RPMI7951 (cell line): ENCODE measurements at regions not wholly inside any gene's neighbourhood (a gene's known extent, or its start where the extent isn't known, plus 50 kb on each side); places are given as distances from the start of the nearest gene placed in this dataset.
"Not testable (repeated sequence)": the region's sequence is repeated elsewhere in the genome, so short reads cannot be mapped to it uniquely, and the experiment has no call there.

Experiments
- DNase-seq: peaks from one replicate; pipeline ENCODE4 v3.0.0-alpha.2; 2012; ENCODE audit warnings: low read depth

DNA sequence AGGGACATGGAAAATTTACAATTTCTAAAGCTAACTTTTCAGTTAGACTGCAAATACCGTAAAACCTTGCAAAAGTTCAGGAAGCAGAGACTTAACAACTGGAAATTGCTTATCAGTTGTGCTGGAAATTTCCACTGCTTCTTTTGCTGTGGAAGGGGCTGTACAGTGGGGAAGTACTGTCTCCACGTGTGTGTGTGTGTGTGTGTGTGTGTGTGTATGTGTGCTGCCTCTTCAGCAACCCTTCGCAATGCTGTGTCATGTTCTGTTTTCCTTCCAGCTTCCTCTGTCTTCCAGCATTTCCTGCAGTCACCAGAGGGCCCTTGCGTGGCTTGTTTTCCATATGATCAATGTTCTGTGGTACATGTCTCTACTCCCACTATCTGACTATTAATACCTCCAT lies 87.5 kb upstream of the RANBP3L start:
- peak; percentile 71 for DNase-seq

DNA sequence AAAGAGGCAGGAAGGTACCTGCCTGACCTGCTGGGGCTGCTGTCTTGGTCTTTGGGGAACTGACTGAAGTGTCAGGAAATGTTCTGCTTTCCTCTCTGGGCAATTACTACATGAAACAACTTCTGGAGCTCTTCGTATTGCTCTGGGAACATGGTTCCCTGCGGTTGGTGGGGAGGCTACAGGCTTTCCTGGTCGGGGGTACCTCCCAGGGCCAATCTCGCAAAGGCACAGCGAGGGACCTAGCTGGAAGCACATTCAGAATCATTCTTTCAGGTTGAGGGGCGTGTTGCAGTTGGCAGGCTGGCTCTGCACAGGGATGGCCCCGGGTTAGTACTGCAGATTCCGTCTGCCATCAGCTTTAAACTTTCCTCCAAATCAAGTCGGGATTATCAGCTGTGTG lies 88.9 kb upstream of the RANBP3L start:
- no peak for DNase-seq

DNA sequence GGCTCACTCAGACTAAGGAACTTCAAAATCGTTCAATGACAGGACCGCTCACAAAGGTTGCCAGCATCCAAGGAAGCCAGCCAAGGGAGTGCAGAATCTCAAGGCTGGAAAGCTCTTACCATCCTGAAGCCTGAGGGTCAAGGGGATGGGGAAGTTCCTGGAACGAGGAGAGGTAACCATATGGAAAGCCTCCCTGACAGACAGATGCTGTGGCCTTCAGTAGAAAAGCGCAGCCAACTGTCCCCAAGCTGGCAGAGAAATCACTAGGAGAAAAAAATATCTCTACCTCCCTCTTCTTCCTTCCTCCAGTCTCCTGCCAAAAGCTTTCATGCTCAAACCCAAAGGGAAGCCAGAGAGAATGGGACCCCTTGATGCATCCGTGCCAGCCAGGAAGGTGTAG lies 90.5 kb upstream of the RANBP3L start:
- no peak for DNase-seq

DNA sequence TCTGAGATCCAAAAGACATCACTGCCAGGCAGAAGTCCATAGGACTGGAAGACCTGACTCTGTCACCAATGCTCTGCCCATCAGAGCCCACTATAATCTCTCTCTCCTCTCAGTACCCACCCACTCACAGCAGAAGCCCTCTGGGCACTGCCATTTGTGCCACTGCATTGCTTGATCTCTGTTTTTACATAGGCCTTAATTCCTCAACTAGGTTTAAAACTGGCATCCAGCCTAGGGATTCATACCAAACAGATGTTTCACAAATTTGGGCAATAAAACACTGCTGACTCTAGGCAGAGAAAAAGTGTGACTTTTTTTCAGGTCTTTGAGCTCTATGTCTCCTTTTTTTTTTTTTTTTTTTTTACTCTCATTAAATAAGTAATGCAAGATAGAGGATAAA lies 91.1 kb upstream of the RANBP3L start:
- peak; percentile 86 for DNase-seq

DNA sequence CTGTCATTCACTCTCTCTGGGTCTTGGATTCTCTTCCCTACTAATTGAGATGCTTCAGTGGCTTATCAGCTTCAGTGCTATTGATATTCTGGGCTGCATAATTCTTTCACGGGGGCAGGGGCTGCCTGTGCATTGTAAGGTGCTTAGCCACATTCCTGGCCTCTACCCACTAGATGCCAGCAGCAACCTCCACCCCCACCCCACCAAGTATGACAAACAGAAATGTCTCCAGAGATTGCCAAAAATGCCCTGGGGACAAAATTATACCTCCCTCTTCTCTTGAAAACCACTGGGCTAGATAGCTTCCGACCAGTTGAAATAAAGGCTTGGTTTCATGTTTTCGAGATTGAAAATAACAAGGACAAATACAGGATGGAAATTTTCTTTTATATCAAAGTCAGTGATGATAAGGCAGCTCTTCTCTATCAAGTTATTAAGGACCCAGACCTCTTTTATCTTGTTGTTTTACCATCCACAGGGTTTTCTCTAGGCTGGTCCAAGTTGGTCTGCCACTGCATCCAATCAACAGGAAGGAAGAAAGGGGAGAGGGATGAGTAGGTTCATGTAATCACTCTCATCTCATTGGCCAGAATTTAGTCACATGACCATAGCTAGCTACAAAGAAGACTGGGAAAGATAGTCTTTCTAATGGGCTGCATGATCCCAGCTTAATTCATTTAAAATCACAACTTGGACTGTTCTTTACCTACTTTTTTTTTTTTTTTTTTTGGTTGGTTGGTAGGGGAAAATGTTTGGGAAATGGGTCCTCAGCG lies 92.1 kb upstream of the RANBP3L start:
- DNase-seq, result peak; percentile 79

DNA sequence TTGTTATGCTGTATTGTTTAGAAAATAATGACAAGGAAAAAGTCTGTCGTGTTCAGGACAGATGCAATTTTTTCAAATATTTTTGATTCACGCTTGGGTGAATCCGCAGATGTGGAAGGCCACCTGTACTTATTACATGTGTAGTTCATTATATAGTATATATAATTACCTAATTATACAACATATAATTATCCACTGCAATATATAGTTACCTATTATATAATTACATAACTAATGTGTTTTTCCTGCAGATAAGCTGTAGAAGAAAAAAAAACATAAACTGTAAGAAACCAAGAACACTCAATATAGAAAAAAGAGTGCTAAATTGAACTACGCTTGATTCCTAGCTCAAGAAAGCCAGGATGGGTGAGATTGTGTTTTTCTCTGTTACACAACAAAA lies 93.6 kb upstream of the RANBP3L start:
- DNase-seq, result no peak

DNA sequence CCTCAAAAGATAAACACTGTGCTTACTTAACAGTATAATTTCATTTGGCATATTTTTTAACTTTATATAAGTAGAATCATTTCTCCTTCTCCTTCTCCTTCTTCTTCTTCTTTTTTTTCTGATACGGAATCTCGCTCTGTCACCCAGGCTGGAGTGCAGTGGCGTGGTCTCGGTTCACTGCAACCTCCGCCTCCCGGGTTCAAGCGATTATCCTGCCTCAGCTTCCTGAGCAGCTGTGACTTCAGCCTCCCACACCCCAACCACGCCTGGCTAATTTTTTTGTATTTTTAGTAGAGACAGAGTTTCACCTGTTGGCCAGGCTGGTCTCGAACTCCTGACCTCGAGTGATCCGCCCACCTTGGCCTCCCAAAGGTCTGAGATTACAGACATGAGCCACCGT lies 94.2 kb upstream of the RANBP3L start:
- not testable (repeated sequence) for DNase-seq

DNA sequence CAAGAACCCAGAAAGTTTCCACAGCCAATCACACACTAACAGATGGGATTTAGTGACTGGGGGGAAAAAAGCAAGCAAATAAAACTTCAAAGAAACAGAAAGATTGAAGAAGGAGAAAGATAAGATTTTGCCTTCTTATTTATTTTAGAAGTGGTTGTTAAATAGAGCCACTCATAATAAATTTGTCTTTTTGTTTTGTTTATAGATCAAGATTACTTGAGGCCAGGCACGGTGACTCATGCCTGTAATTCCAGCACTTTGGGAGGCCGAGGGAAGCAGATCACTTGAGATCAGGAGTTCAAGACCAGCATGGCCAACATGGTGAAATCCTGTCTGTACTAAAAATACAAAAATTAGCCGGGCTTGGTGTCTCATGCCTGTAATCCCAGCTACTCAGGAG lies 94.9 kb upstream of the RANBP3L start:
- DNase-seq, result peak; percentile 41

DNA sequence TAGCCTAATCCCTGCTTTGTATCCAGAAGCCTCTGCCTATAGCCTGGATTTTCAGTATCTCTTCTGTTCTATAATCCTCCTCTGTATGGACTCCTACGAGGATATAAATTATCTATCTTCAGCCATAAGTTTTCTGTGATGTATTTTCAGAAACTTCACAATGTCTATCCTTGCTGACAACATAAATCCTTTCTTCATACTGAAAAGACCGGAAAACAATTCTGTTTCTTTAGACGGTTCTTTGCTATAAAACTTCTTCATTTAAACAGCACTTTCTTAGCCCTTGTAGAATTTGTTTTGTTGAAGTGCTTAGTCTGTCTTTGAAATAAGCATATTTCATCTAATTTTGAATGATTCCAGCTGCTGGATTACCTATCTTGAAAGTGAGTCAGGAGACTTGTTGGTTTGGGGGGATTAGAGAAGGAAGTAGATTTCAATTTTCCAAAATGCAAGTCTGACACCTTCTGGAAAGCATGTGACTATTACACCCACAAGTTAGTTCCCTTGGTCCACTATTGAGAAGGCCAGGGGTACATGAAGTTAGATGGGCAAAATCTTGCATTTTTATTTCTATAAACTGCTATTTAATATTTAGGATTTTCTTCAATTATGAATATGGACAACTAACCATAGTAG lies 96.3 kb upstream of the RANBP3L start:
- DNase-seq, result peak; percentile 67

DNA sequence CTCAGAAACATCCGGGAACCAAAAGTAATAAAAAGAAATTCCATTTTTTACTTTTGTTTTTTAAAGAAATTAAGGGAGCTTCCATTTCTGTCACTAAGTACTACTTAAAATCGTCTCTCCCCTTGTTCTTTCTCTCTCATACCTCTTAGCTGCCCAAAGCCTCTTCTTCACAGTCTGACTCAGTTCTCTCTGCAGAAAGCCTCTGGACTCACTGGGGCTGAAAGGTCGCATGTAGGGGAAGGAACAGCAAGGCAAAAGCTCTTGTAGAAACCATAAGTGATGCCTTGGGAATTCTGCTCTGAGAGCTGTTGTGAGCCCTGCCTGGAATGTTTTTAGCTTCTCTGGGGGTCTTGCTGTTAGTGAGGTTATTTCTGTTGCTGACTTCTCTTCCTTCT lies 100.8 kb upstream of the RANBP3L start:
- DNase-seq, result peak; percentile 25

DNA sequence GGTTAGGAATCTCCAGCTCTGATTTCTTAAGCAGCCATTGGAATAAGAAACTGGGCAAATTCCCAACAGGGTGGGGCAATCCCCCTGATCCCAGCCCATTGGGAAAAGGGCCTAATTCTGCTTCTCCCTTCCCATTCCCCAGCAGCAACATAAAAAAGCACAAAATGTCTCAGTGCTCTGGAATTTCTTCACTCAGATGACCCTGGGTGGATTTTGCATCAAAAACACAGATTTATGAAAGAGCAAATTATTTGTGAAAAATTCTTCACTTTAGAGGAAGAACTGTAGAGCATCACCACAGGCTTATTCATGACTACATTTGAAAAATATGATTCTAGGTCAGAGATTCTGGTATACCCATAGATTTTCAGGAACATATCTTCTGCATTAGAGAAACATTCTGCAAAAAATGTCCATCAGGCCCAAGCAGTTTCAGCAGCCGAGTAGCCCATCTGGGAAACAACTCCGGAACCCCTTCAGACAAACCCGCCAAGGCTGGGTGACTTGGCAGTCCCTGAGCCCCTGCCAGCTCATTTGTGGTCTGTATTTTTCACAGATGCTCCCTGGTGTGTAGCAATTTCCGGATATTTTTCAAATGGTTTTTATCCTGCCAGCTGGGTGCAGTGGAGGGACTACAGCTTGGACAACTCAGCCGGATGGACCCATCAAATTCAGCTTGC lies 102.1 kb upstream of the RANBP3L start:
- DNase-seq, result peak; percentile 98

DNA sequence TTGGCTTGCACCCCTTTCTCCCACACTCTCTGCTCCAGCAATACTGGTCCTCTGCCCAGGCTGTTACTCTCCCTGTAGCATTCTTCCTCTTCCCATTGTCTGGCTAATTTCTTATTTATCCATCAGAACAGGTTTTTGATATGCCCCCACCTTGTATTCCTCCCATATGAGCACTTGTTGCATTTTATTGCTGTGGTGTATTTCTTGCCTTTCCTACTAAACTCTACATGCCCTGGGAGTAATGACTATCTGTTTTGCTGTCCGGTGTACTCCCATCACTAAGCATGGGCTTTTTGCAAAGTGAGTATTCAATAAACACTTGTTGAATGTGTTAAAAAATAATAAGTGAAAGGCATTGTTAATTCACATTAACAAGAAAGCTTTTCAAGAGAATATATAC lies 104.3 kb upstream of the RANBP3L start:
- DNase-seq, result no peak

DNA sequence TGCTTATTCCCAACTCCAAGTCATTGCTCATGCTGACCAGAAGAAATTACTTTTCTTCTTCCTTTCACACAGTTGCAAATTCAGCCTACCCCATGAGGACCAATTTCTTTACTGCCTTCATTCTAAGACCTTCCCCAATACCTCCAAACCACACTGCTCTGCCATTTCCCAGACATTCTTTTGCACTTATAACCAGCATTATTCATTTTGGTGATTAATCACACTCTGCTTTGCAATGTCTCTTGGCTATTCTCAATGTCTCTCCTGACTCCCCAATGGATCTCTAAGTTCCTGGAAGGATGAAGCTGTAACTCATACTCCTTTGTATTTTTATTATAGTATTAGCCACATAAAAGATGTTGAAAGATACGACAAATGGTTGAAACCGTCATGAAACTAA lies 105.7 kb upstream of the RANBP3L start:
- DNase-seq, result peak; percentile 30

DNA sequence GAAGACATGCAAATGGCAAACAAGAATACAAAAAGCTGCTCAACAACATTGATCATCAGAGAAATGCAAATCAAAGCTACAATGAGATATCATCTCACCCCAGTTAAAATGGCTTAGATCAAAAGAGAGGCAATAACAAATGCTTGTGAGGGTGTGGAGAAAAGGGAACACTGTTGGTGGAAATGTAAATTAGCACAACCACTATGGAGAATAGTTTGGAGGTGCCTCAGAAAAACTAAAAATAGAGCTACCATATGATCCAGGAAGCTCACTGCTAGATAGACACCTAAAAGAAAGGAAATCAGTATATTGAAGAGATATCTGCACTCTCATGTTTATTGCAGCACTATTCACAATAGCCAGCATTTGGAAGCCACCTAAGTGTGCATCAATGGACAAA lies 108.0 kb upstream of the RANBP3L start:
- not testable (repeated sequence) for DNase-seq

DNA sequence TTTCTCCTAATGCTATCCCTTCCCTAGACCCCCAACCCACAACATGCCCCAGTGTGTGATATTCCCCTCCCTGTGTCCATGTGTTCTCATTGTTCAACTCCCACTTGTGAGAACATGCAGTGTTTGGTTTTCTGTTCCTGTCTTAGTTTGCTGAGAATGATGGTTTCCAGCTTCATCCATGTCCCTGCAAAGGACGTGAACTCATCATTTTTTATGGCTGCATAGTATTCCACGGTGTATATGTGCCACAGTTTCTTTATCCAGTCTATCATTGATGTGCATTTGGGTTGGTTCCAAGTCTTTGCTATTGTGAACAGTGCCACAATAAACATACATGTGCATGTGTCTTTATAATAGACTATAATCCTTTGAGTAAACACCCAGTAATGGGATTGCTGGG lies 109.0 kb upstream of the RANBP3L start:
- DNase-seq, result not testable (repeated sequence)

DNA sequence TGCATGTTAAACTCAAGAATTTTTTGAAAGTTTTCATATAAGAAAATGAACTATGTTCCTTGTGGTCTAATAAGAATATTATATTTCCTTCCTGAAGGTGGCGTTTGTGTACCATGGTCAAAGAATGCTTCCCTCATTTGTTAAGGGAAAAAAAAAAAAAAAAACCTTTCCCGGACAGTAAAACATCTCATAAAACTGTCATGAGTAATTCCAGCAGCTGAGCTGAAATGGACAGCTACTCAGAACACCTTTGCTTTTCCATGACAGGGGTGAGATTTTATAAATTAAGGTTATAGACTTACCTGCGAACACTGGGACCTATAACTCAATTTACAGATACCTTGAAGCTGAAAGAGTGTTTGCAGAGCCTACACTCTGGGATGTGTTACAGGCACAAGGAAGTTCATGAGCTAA lies 113.2 kb upstream of the RANBP3L start:
- DNase-seq, result peak; percentile 65

DNA sequence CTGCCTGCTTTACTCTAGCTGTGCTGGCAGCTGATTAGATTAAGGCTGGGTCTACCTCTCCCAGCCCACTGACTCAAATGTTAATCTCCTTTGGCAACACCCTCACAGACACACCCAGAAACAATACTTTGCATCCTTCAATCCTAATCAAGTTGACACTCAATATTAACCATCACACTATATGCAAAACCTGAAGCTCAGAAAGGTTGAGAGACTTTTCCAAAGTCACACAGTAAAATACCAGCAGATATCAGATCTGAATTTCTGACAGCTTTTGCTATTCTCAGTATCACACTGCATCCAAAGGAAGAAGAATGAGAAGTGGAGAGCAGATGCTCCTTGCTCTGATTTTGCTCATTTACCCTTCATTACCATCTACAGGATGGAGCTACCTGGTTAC lies 114.9 kb upstream of the RANBP3L start:
- DNase-seq, result no peak

DNA sequence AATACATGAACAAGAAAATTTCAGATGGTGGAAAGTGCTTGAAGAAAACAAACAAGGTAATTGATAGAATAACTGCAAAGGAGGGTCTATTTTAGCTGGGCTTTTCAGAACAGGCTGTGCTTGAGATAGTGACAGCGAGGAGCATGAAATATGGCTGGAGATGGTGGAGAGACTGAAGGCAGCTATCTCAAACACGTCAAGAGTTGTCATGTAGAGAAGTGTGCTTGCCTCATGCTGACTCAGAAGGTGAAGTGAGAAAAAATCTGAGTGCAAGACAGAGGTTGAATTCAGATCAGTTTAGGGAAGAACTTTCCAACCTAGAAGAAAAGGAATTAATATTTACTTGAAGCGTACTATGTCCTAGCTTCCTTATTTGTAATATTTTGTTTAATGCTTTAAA lies 115.5 kb upstream of the RANBP3L start:
- DNase-seq, result peak; percentile 26

DNA sequence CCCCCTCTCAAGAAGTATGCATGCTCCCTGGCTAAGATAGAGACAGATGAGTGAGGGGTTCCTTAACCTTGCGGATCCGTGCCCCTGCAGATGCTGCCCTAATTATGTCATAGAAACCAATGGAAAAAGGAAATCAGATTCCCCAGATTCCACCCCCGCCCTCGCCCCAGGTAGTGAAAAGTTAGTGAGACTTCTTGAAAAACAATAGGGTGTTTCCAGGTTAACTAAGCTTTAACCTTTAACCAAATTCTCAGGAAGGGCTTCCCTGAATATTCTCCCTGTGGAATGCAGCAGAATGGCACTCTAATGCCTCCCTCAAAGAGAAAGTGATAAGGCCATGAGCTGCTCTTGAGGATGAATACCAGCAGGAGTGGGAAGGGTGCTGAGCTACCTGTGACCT lies 116.0 kb upstream of the RANBP3L start:
- DNase-seq, result no peak

DNA sequence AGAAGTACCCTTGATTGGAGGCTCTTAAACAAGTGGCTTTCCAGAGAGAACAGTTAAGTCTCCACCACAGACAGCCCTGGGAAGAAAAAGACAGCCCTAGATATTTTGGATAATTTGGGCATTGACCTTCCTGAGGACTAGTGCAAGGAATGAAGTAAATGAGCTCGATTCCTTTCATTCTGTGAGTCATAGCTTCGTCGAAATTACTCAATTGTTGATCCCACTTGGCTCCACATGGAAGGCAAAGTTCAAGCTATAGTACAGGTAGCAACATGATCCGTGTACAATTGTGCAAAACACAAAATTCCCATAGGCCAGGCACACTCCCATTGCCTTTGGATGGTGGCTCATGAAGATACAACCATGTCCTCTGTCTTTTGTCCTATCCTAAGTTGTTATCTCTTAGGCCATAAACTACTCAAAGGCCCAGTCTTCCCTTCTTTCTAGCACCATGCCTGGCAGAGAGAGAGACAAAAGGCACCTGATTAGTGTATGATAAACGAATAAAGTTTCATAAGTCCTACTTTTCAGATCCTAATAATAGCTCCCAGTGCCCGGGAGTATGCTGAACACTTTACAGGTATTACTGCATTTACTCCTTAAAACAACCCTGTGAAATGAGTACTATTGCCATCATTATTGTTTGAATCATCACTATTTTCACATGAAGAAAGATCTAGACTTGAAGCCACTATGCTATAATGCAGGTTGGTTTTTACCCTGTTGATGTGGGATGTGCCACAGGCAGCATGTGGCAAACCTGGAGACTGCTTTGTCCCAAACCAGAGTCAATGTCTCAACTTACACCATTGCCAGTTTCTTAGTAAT lies 116.7 kb upstream of the RANBP3L start:
- DNase-seq, result peak; percentile 21

DNA sequence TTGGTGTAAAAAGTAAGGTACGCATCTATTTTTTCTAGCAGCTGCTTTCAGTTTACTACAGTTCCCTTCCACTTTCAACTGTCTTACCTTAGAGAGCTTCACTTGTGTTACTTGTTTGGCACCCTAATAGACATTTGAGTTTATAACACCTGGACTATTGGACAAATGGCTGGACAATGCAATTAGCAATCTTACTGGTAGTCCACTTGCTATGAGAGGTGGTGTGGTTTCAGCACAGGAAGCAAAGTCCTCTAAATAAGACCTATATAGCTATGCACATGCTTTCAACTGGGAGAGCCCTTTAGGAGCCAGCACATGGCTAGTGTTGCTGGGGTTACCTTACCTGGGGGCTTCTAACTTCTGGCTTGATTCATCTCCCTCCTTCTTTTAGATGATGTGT lies 119.6 kb upstream of the RANBP3L start:
- no peak for DNase-seq

DNA sequence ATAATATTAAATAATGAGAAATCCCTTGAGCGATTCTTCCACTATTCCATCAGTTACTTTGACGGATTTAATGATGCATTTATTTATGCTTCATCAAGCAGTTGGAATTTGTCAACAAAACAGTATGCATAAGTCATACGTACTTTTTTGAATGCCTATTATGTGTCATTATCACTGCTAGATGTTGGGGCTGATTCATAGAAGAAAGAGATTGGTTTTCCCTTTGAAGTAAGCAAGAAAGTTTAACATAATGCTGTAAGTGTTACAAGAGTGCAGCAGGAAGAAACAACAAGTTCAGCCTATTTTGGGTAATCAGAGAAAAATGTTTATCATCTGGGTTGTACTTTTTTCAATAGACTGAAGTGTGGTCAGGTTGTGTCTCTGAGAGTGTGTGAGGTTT lies 121.2 kb upstream of the RANBP3L start:
- peak; percentile 68 for DNase-seq
